Caco-2 (cell line): ENCODE measurements at regions not wholly inside any gene's neighbourhood (a gene's known extent, or its start where the extent isn't known, plus 50 kb on each side); places are given as distances from the start of the nearest gene placed in this dataset.

Experiments used
- BruUV-seq: library from RNA; stranded (reverse); fragments of 400-500 nt; replicated peaks from 2 replicates; lab custom pipeline; 2021; lab: Mats Ljungman, UMichigan
- CTCF ChIA-PET: fragments of 300-600 bp; sonication (Branson Sonifier 250); formaldehyde crosslinking; loops from one replicate; lab custom pipeline; 2022; ENCODE audit warnings: antibody characterized with exemption; lab: Charles Lee
- POLR2A ChIA-PET: fragments of 300-600 bp; sonication (Branson Sonifier 250); formaldehyde crosslinking; loops from one replicate; lab custom pipeline; 2022; ENCODE audit warnings: antibody characterized with exemption; lab: Charles Lee
- DNase-seq, 2 experiments: peaks; one replicate each; pipeline versions ENCODE4 v3.0.0 to v3.0.0-alpha.2; 2020 to 2022
- H3K27me3 ChIP-seq: replicated peaks from 2 replicates; pipeline ENCODE4 v1.6.0; 2011; ENCODE audit warnings: low read length; ENCODE audit not compliant: control insufficient read depth, insufficient read depth
- H3K36me3 ChIP-seq: 2 replicates; pipeline ENCODE4 v1.5.1; 2011; ENCODE audit warnings: low read length; ENCODE audit not compliant: control insufficient read depth, insufficient read depth
- H3K4me1 ChIP-seq: fragments of 250-450 bp; sonication (Bioruptor Pico); 2 replicates; pipeline ENCODE4 v1.5.1; 2020; ENCODE audit warnings: mild to moderate bottlenecking
- H3K4me3 ChIP-seq: 2 replicates; pipeline ENCODE4 v1.5.1; 2011; ENCODE audit warnings: low read depth, mild to moderate bottlenecking, control low read depth, low read length
- H3K9me3 ChIP-seq: fragments of 250-450 bp; sonication (Bioruptor Pico); 2 replicates; pipeline ENCODE4 v1.5.1; 2020; ENCODE audit warnings: mild to moderate bottlenecking, moderate library complexity
- H3K27ac Mint-ChIP-seq: one replicate; pipeline ENCODE4 v1.8.0; 2022; ENCODE audit warnings: mixed read lengths; ENCODE audit not compliant: unreplicated experiment
- H3K27me3 Mint-ChIP-seq: one replicate; pipeline ENCODE4 v1.8.0; 2022; ENCODE audit warnings: mixed read lengths; ENCODE audit not compliant: insufficient read depth, unreplicated experiment
- H3K36me3 Mint-ChIP-seq: one replicate; pipeline ENCODE4 v1.8.0; 2022; ENCODE audit warnings: mild to moderate bottlenecking, mixed read lengths; ENCODE audit not compliant: insufficient read depth, unreplicated experiment
- H3K4me1 Mint-ChIP-seq: one replicate; pipeline ENCODE4 v1.8.0; 2022; ENCODE audit warnings: low read depth, mixed read lengths; ENCODE audit not compliant: unreplicated experiment
- H3K4me3 Mint-ChIP-seq: one replicate; pipeline ENCODE4 v1.8.0; 2022; ENCODE audit warnings: mild to moderate bottlenecking, moderate library complexity, mixed read lengths; ENCODE audit not compliant: unreplicated experiment
- H3K9me3 Mint-ChIP-seq: one replicate; pipeline ENCODE4 v1.8.0; 2022; ENCODE audit warnings: mixed read lengths; ENCODE audit not compliant: unreplicated experiment
- intact Hi-C: fragments of 100-400 bp; cut with micrococcal nuclease; formaldehyde crosslinking; loops from one replicate; pipeline ENCODE4 v1.10.0; 2022; ENCODE audit not compliant: unreplicated experiment
- TF ChIP-seq, protein P1 (sequence below), 2 experiments: fragments of 200-600 bp in 1 of 2; IDR thresholded peaks; 1 replicate in 1 of 2; 2 replicates in 1 of 2; pipeline versions ENCODE4 v1.5.1 to v1.8.0; 2011 to 2022; ENCODE audit warnings: antibody characterized with exemption in 1 of 2, control low read depth in 1 of 2, inconsistent platforms in 1 of 2, low read depth in 1 of 2, low read length in 1 of 2, mild to moderate bottlenecking in 1 of 2, moderate library complexity in 1 of 2; ENCODE audit not compliant: insufficient read depth in 1 of 2, severe bottlenecking in 1 of 2, unreplicated experiment in 1 of 2

- H3K27ac Mint-ChIP-seq = no peak overlapping the region
- H3K9me3 Mint-ChIP-seq = peaks cover 9% of the 10 kb centered on the region
- no peaks in the 10 kb centered on the region for H3K36me3 Mint-ChIP-seq
- no peak for DNase-seq
- ChIA-PET CTCF (no interaction called here), POLR2A (no interaction called here)
- Histone ChIP-seq H3K9me3 (no peaks in the 10 kb centered on the region), H3K4me1 (no peaks in the 10 kb centered on the region), H3K27me3 (no peaks in the 10 kb centered on the region), H3K4me3 (no peak overlapping the region), H3K36me3 (no peaks in the 10 kb centered on the region)
- no peaks in the 10 kb centered on the region for H3K27me3 Mint-ChIP-seq
- TF ChIP-seq, protein P1, sequence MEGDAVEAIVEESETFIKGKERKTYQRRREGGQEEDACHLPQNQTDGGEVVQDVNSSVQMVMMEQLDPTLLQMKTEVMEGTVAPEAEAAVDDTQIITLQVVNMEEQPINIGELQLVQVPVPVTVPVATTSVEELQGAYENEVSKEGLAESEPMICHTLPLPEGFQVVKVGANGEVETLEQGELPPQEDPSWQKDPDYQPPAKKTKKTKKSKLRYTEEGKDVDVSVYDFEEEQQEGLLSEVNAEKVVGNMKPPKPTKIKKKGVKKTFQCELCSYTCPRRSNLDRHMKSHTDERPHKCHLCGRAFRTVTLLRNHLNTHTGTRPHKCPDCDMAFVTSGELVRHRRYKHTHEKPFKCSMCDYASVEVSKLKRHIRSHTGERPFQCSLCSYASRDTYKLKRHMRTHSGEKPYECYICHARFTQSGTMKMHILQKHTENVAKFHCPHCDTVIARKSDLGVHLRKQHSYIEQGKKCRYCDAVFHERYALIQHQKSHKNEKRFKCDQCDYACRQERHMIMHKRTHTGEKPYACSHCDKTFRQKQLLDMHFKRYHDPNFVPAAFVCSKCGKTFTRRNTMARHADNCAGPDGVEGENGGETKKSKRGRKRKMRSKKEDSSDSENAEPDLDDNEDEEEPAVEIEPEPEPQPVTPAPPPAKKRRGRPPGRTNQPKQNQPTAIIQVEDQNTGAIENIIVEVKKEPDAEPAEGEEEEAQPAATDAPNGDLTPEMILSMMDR (IDR thresholded peaks at IDR 0.05; ENCODE audit: insufficient read depth in 1 of 2, low read depth in 1 of 2, low read length in 1 of 2, severe bottlenecking in 1 of 2, unreplicated experiment in 1 of 2) = no peak
- H3K4me1 Mint-ChIP-seq = no peaks in the 10 kb centered on the region
- H3K4me3 Mint-ChIP-seq = no peak overlapping the region
- intact Hi-C loops = no loop called here
- no TSS peak for BruUV-seq
Measured at GRCh38 chr12:126106706-126107105, 1041.5 kb downstream of the AACS start.

GRCh38 chr12:126107659-126108058, 1042.4 kb downstream of the AACS start:
- Mint-ChIP-seq H3K36me3 (no peaks in the 10 kb centered on the region), H3K9me3 (peaks cover 9% of the 10 kb centered on the region), H3K4me1 (no peaks in the 10 kb centered on the region), H3K27me3 (no peaks in the 10 kb centered on the region), H3K4me3 (no peak overlapping the region), H3K27ac (no peak overlapping the region)
- BruUV-seq = no TSS peak
- TF ChIP-seq, protein P1 (IDR thresholded peaks at IDR 0.05; ENCODE audit: insufficient read depth in 1 of 2, low read depth in 1 of 2, low read length in 1 of 2, severe bottlenecking in 1 of 2, unreplicated experiment in 1 of 2) = no peak
- Histone ChIP-seq H3K4me3 (no peak overlapping the region), H3K9me3 (no peaks in the 10 kb centered on the region), H3K27me3 (no peaks in the 10 kb centered on the region), H3K36me3 (no peaks in the 10 kb centered on the region), H3K4me1 (no peaks in the 10 kb centered on the region)
- ChIA-PET CTCF (no interaction called here), POLR2A (no interaction called here)
- intact Hi-C loops = no loop called here
- no peak for DNase-seq

DNA sequence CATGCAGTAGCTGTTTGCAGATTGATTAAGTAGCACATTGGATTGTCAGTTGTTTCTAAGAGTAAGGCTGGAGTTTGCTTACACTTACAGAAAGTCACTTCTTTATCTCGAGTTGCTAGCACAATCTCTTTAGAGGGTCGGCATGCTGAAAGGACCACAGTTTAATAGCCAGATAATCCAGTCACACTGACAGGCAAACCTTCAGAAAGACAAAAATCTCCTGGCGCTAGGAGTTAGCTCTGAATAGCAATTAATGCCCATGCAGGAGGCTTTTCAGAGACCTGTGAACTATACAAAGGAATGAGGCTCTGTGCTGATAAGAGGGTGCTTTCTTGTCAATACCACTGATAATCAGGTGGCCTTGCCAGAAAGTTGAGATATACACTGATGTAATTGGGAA, 1043.0 kb downstream of the AACS start:
- H3K36me3 ChIP-seq = no peaks in the 10 kb centered on the region
- ChIA-PET CTCF (no interaction called here), POLR2A (no interaction called here)
- H3K36me3 Mint-ChIP-seq = no peaks in the 10 kb centered on the region
- H3K27me3 ChIP-seq = no peaks in the 10 kb centered on the region
- H3K27ac Mint-ChIP-seq = no peak overlapping the region
- intact Hi-C loops = no loop called here
- TF ChIP-seq, protein P1 (IDR thresholded peaks at IDR 0.05; ENCODE audit: insufficient read depth in 1 of 2, low read depth in 1 of 2, low read length in 1 of 2, severe bottlenecking in 1 of 2, unreplicated experiment in 1 of 2) = no peak
- H3K4me1 ChIP-seq = no peaks in the 10 kb centered on the region
- BruUV-seq = no TSS peak
- H3K4me1 Mint-ChIP-seq = no peaks in the 10 kb centered on the region
- H3K4me3 ChIP-seq = no peak overlapping the region
- no peaks in the 10 kb centered on the region for H3K9me3 ChIP-seq
- H3K4me3 Mint-ChIP-seq = no peak overlapping the region
- no peak for DNase-seq
- no peaks in the 10 kb centered on the region for H3K27me3 Mint-ChIP-seq
- peaks cover 9% of the 10 kb centered on the region for H3K9me3 Mint-ChIP-seq
